ENCODE measurements at regions not wholly inside any gene's neighbourhood (a gene's known extent, or its start where the extent isn't known, plus 50 kb on each side); places are given as distances from the start of the nearest gene placed in this dataset.

- no peak for TF ChIP-seq CTCF (IDR thresholded peaks at IDR 0.05)
- no peak for TF ChIP-seq POLR2A (IDR thresholded peaks at IDR 0.05)
These were observed 119.5 kb downstream of the ANXA1 start for GRCh38 chr9:73270967-73271721.
